PC-9 (cell line): ENCODE measurements at regions not wholly inside any gene's neighbourhood (a gene's known extent, or its start where the extent isn't known, plus 50 kb on each side); places are given as distances from the start of the nearest gene placed in this dataset.

Experiments used
- EZH2 ChIP-seq: fragments of 200-600 bp; sonication (generic); IDR thresholded peaks from 2 replicates; pipeline ENCODE4 v1.8.0; 2017; ENCODE audit warnings: antibody characterized with exemption, low read depth
- TF ChIP-seq, protein P1 (sequence below): fragments of 200-600 bp; sonication (generic); conservative IDR thresholded peaks from 2 replicates; pipeline ENCODE4 v1.6.1; 2017; ENCODE audit warnings: mixed run types, antibody characterized with exemption, mild to moderate bottlenecking, moderate library complexity

DNA sequence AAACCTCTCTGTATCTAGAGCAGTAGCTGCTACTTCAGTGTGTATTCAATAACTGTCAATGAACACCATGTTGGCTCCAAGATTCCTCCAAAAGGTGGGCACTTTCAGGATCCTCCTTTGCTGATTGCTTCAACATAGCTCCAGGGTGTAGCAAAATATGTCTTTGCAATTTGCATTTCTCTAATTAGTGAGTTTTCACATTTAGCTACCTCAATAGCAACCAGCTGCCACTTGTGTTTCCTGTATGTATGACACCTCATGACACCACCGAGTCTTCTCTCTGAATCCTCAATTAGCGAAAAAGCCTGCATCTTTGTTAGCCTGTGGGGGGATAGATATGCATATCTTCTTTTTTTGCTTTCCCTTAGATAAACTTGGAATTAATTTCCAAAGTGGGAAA, 898.3 kb upstream of the FAT3 start:
- TF ChIP-seq, protein P1, sequence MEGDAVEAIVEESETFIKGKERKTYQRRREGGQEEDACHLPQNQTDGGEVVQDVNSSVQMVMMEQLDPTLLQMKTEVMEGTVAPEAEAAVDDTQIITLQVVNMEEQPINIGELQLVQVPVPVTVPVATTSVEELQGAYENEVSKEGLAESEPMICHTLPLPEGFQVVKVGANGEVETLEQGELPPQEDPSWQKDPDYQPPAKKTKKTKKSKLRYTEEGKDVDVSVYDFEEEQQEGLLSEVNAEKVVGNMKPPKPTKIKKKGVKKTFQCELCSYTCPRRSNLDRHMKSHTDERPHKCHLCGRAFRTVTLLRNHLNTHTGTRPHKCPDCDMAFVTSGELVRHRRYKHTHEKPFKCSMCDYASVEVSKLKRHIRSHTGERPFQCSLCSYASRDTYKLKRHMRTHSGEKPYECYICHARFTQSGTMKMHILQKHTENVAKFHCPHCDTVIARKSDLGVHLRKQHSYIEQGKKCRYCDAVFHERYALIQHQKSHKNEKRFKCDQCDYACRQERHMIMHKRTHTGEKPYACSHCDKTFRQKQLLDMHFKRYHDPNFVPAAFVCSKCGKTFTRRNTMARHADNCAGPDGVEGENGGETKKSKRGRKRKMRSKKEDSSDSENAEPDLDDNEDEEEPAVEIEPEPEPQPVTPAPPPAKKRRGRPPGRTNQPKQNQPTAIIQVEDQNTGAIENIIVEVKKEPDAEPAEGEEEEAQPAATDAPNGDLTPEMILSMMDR, result no peak
- no peak for TF ChIP-seq EZH2
